Prostate gland (tissue), 2 donors: ENCODE measurements at regions not wholly inside any gene's neighbourhood (a gene's known extent, or its start where the extent isn't known, plus 50 kb on each side); places are given as distances from the start of the nearest gene placed in this dataset.

Experiments used
- DNase-seq: peaks from one replicate; pipeline ENCODE4 v3.0.0-alpha.2; 2019; ENCODE audit warnings: low spot score
- H3K27ac ChIP-seq, 2 donors: fragments of 200-600 bp; sonication (generic); 2 replicates each; pipeline ENCODE4 v1.5.1; 2017 to 2019
- H3K27me3 ChIP-seq: fragments of 200-600 bp; sonication (generic); replicated peaks from 2 replicates; pipeline ENCODE4 v1.5.1; 2019; ENCODE audit not compliant: insufficient read depth
- H3K36me3 ChIP-seq, 2 donors: fragments of 200-600 bp; sonication (generic); 1 replicate in 1 of 2; 2 replicates in 1 of 2; pipeline versions ENCODE4 v1.5.1 to v1.8.1; 2017 to 2019
- H3K4me1 ChIP-seq: fragments of 200-600 bp; sonication (generic); replicated peaks from 2 replicates; pipeline ENCODE4 v1.5.1; 2019
- H3K4me3 ChIP-seq, 2 donors: fragments of 200-600 bp; sonication (generic); 2 replicates each; pipeline ENCODE4 v1.5.1; 2017 to 2019
- H3K9me3 ChIP-seq: fragments of 200-600 bp; sonication (generic); 2 replicates; pipeline ENCODE4 v1.5.1; 2017
- CTCF ChIP-seq, 4 experiments: fragments of 200-600 bp in 2 of 4; fragments of 450-650 bp in 2 of 4; sonication (generic) in 2 of 4; IDR thresholded peaks; 1 replicate in 3 of 4; 2 replicates in 1 of 4; pipeline ENCODE4 v1.5.1; 2016 to 2019; ENCODE audit warnings: antibody characterized with exemption in 4 of 4, mild to moderate bottlenecking in 2 of 4, moderate library complexity in 2 of 4
- POLR2A ChIP-seq: fragments of 450-650 bp; IDR thresholded peaks from one replicate; pipeline ENCODE4 v1.6.1; 2016; ENCODE audit warnings: antibody characterized with exemption, mild to moderate bottlenecking
- POLR2AphosphoS5 ChIP-seq: sonication (generic); formaldehyde crosslinking; IDR thresholded peaks from one replicate; pipeline ENCODE4 v1.6.1; 2017; ENCODE audit warnings: antibody characterized with exemption
- WGBS: methylation state at CpG from one replicate; pipeline ENCODE4 v1.1.5; 2018; 5-methylcytosine and 5-hydroxymethylcytosine counted together
- intact Hi-C: fragments of 100-400 bp; cut with DNase I; formaldehyde crosslinking; loops from one replicate; pipeline ENCODE4 v1.14.2; 2022

GRCh38 chr20:25140968-25141367 lies 54.5 kb upstream of the ENTPD6 start:
- Histone ChIP-seq H3K27ac (no peak overlapping the region), H3K27me3 (no peaks in the 10 kb centered on the region), H3K4me1 (no peaks in the 10 kb centered on the region), H3K36me3 (no peaks in the 10 kb centered on the region), H3K9me3 (no peaks in the 10 kb centered on the region), H3K4me3 (no peak overlapping the region)
- WGBS, result 96% methylated on average over 5 of the region's 5 CpGs
- no peak for TF ChIP-seq POLR2A
- no peak for TF ChIP-seq POLR2AphosphoS5
- TF ChIP-seq CTCF (IDR thresholded peaks at IDR 0.05), result no peak
- intact Hi-C loops, result no loop called here
- DNase-seq, result no peak

GRCh38 chr20:25142435-25142834 lies 53.1 kb upstream of the ENTPD6 start:
- WGBS, result 96% methylated on average over 3 of the region's 3 CpGs
- Histone ChIP-seq H3K27me3 (no peaks in the 10 kb centered on the region), H3K4me3 (no peak overlapping the region), H3K27ac (no peak overlapping the region), H3K4me1 (no peaks in the 10 kb centered on the region), H3K9me3 (no peaks in the 10 kb centered on the region), H3K36me3 (no peaks in the 10 kb centered on the region)
- TF ChIP-seq CTCF (IDR thresholded peaks at IDR 0.05), result no peak
- TF ChIP-seq POLR2AphosphoS5, result no peak
- no peak for TF ChIP-seq POLR2A
- intact Hi-C loops, result no loop called here
- DNase-seq, result no peak

GRCh38 chr20:25145131-25145530 lies 50.4 kb upstream of the ENTPD6 start:
- WGBS, result 64% methylated on average over 7 of the region's 7 CpGs
- intact Hi-C loops, result no loop called here
- TF ChIP-seq CTCF (IDR thresholded peaks at IDR 0.05) (no peak), POLR2AphosphoS5 (no peak), POLR2A (no peak)

More at GRCh38 chr20:25145131-25145530, 50.4 kb upstream of the ENTPD6 start:
- H3K9me3 ChIP-seq, result no peaks in the 10 kb centered on the region
- no peaks in the 10 kb centered on the region for H3K36me3 ChIP-seq
- H3K4me3 ChIP-seq, result no peak overlapping the region
- DNase-seq, result no peak
- no peaks in the 10 kb centered on the region for H3K27me3 ChIP-seq
- H3K27ac ChIP-seq, result no peak overlapping the region
- no peaks in the 10 kb centered on the region for H3K4me1 ChIP-seq
